H1 (cell line): ENCODE measurements at regions not wholly inside any gene's neighbourhood (a gene's known extent, or its start where the extent isn't known, plus 50 kb on each side); places are given as distances from the start of the nearest gene placed in this dataset.

ENCODE experiments used
- TF ChIP-seq, protein P1 (sequence below): IDR thresholded peaks from 2 replicates; pipeline ENCODE4 v1.6.1; 2012; ENCODE audit warnings: low read length, inconsistent platforms

DNA sequence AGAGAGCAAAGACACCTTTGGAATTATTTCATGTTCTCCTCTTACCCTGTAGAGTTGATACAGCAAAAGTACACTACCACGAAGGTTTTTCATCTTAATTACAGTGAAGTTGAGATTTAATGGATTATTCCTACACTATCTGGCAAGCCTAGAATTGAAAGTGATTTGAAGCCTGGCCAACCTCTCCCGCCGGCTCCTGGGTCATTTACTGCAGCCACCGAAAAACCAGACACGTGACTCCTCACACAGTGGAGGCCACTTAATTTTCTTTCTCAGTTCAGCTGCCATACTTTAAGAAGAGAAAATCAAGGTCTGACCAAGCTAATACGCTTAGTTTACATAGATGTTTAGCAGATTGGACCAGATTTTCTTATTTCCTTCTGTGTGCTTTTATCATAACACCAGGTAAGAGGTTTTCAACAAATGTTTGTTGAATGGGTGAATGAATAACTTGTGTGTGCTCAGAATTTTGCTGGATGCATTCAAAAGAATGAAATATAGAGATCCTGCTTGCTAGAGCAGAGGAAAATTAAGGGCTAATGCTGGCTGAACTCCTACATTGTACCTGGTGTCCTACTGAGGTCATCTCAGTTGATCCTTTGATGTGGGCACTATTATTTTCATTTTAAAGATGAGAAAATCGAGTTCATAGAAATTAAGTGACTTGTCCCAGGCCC lies 97.2 kb upstream of the PDE10A start (continued):
- TF ChIP-seq, protein P1, sequence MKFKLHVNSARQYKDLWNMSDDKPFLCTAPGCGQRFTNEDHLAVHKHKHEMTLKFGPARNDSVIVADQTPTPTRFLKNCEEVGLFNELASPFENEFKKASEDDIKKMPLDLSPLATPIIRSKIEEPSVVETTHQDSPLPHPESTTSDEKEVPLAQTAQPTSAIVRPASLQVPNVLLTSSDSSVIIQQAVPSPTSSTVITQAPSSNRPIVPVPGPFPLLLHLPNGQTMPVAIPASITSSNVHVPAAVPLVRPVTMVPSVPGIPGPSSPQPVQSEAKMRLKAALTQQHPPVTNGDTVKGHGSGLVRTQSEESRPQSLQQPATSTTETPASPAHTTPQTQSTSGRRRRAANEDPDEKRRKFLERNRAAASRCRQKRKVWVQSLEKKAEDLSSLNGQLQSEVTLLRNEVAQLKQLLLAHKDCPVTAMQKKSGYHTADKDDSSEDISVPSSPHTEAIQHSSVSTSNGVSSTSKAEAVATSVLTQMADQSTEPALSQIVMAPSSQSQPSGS, result no peak
